ENCODE measurements at regions not wholly inside any gene's neighbourhood (a gene's known extent, or its start where the extent isn't known, plus 50 kb on each side); places are given as distances from the start of the nearest gene placed in this dataset.

- H3K9me3 Mint-ChIP-seq = no peaks in the 10 kb centered on the region; the same call in 1 of the 2 replicates
- H3K27ac Mint-ChIP-seq = no peak overlapping the region
- TF ChIP-seq, protein P1, sequence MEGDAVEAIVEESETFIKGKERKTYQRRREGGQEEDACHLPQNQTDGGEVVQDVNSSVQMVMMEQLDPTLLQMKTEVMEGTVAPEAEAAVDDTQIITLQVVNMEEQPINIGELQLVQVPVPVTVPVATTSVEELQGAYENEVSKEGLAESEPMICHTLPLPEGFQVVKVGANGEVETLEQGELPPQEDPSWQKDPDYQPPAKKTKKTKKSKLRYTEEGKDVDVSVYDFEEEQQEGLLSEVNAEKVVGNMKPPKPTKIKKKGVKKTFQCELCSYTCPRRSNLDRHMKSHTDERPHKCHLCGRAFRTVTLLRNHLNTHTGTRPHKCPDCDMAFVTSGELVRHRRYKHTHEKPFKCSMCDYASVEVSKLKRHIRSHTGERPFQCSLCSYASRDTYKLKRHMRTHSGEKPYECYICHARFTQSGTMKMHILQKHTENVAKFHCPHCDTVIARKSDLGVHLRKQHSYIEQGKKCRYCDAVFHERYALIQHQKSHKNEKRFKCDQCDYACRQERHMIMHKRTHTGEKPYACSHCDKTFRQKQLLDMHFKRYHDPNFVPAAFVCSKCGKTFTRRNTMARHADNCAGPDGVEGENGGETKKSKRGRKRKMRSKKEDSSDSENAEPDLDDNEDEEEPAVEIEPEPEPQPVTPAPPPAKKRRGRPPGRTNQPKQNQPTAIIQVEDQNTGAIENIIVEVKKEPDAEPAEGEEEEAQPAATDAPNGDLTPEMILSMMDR (IDR thresholded peaks at IDR 0.05) = no peak
- peaks cover 6% of the 10 kb centered on the region; the same call in 1 of the 2 replicates for H3K27me3 Mint-ChIP-seq (ENCODE audit: insufficient read depth)
- no peak overlapping the region for H3K4me3 Mint-ChIP-seq
- DNase-seq = no peak
- H3K36me3 Mint-ChIP-seq (ENCODE audit: low read depth) = no peaks in the 10 kb centered on the region
- no peaks in the 10 kb centered on the region for H3K4me1 Mint-ChIP-seq (ENCODE audit: low read depth)
These were observed 741.1 kb upstream of the B3GALT2 start for GRCh38 chr1:193927550-193927949.

GRCh38 chr1:193926956-193927355 lies 740.5 kb upstream of the B3GALT2 start:
- no peaks in the 10 kb centered on the region for H3K36me3 Mint-ChIP-seq (ENCODE audit: low read depth)
- H3K4me1 Mint-ChIP-seq (ENCODE audit: low read depth) = no peaks in the 10 kb centered on the region
- TF ChIP-seq, protein P1 (IDR thresholded peaks at IDR 0.05) = no peak
- peaks cover 6% of the 10 kb centered on the region; the same call in 1 of the 2 replicates for H3K27me3 Mint-ChIP-seq (ENCODE audit: insufficient read depth)
- no peak overlapping the region for H3K4me3 Mint-ChIP-seq
- no peaks in the 10 kb centered on the region; the same call in 1 of the 2 replicates for H3K9me3 Mint-ChIP-seq
- H3K27ac Mint-ChIP-seq = no peak overlapping the region
- DNase-seq = no peak

GRCh38 chr1:193919827-193920226 lies 733.4 kb upstream of the B3GALT2 start:
- TF ChIP-seq, protein P1 (IDR thresholded peaks at IDR 0.05) = no peak
- Mint-ChIP-seq H3K27me3 (ENCODE audit: insufficient read depth) (no peaks in the 10 kb centered on the region; the same call in 1 of the 2 replicates), H3K9me3 (no peaks in the 10 kb centered on the region), H3K36me3 (ENCODE audit: low read depth) (no peaks in the 10 kb centered on the region), H3K27ac (no peak overlapping the region), H3K4me1 (ENCODE audit: low read depth) (peaks cover 17% of the 10 kb centered on the region), H3K4me3 (no peak overlapping the region)
- DNase-seq = peak; percentile 3

DNA sequence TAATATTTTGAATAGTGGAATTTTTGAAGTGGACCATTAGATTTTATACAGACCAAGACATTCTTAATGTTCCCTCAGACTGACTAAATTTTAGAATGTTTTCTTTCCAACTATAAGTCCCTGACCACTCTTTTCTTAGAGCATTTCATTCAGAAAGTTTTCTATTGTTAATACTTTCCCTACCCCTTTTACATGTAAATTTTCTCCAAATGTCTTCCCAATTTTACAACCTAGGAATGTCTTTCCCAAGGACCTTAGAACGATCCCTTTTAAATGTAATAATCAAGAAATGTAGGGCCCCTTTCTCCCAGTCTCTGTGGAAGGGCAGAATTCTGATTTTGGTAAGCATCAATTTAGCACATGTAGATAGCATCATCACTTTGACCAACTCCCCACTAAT lies 730.0 kb upstream of the B3GALT2 start:
- H3K9me3 Mint-ChIP-seq = no peaks in the 10 kb centered on the region
- DNase-seq = no peak
- no peaks in the 10 kb centered on the region for H3K36me3 Mint-ChIP-seq (ENCODE audit: low read depth)
- no peaks in the 10 kb centered on the region; the same call in 1 of the 2 replicates for H3K27me3 Mint-ChIP-seq (ENCODE audit: insufficient read depth)
- TF ChIP-seq, protein P1 (IDR thresholded peaks at IDR 0.05) = no peak
- H3K4me1 Mint-ChIP-seq (ENCODE audit: low read depth) = peaks cover 17% of the 10 kb centered on the region
- no peak overlapping the region for H3K4me3 Mint-ChIP-seq
- H3K27ac Mint-ChIP-seq = no peak overlapping the region

GRCh38 chr1:193914871-193915270 lies 728.5 kb upstream of the B3GALT2 start:
- Mint-ChIP-seq H3K9me3 (no peaks in the 10 kb centered on the region; the same call in 1 of the 2 replicates), H3K27me3 (ENCODE audit: insufficient read depth) (no peaks in the 10 kb centered on the region; the same call in 1 of the 2 replicates), H3K4me3 (no peak overlapping the region), H3K27ac (no peak overlapping the region), H3K4me1 (ENCODE audit: low read depth) (peaks cover 4% of the 10 kb centered on the region), H3K36me3 (ENCODE audit: low read depth) (no peaks in the 10 kb centered on the region)
- no peak for DNase-seq
- TF ChIP-seq, protein P1 (IDR thresholded peaks at IDR 0.05) = no peak
